Activated T-cell treated with anti-CD3 and anti-CD28 coated beads, Interleukin-2, amount 50 U/mL, for 72 hours (primary cell): ENCODE measurements at regions not wholly inside any gene's neighbourhood (a gene's known extent, or its start where the extent isn't known, plus 50 kb on each side); places are given as distances from the start of the nearest gene placed in this dataset.
A peak's percentile ranks its signal among the peaks of the same experiment; 100 is the strongest.
"Not testable (repeated sequence)": the region's sequence is repeated elsewhere in the genome, so short reads cannot be mapped to it uniquely, and the experiment has no call there.

ENCODE experiments used
- ATAC-seq, 2 donors: fragments of 150-1000 bp; cut with Tn5 transposase; replicated peaks in 1 of 2; 2 replicates each; pipeline ENCODE4 v1.10.0; 2021; ENCODE audit warnings: moderate library complexity in 2 of 2, mild to moderate bottlenecking in 1 of 2
- DNase-seq, 2 donors: peaks; one replicate each; pipeline ENCODE4 v3.0.0; 2021 to 2022; ENCODE audit warnings: mixed read lengths in 1 of 2
- H3K27ac Mint-ChIP-seq: one replicate; pipeline ENCODE4 v1.8.0; 2022; ENCODE audit warnings: mild to moderate bottlenecking, moderate library complexity, mixed read lengths
- H3K27me3 Mint-ChIP-seq: one replicate; pipeline ENCODE4 v1.8.0; 2022; ENCODE audit warnings: low read depth, mixed read lengths
- H3K36me3 Mint-ChIP-seq, 2 donors: one replicate each; pipeline ENCODE4 v1.8.0; 2022; ENCODE audit warnings: mixed read lengths in 2 of 2, mild to moderate bottlenecking in 1 of 2; ENCODE audit not compliant: insufficient read depth in 2 of 2
- H3K4me1 Mint-ChIP-seq: one replicate; pipeline ENCODE4 v1.8.0; 2022; ENCODE audit warnings: low read depth, mixed read lengths
- H3K4me3 Mint-ChIP-seq, 2 donors: one replicate each; pipeline ENCODE4 v1.8.0; 2022; ENCODE audit warnings: mild to moderate bottlenecking in 2 of 2, mixed read lengths in 2 of 2, moderate library complexity in 2 of 2
- H3K9me3 Mint-ChIP-seq, 2 donors: one replicate each; pipeline ENCODE4 v1.8.0; 2022; ENCODE audit warnings: mixed read lengths in 2 of 2

DNA sequence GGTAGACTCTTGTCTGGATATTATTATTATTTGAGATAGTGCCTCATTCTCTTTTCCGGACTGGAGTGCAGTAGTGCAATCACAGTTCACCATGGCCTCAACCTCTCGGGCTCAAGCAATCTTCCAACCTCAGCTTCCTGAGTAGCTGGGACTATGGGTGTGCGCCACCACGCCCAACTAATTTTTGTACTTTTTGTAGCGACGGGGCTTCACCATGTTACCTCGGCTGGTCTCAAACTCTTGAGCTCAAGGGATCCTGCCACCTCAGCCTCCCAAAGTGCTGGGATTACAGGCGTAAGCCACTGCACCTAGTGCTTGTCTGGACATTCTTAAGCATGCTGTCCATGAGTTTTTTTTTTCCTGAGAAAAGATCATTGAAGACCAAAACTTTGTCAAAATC lies 498.9 kb upstream of the RGS6 start:
- H3K27me3 Mint-ChIP-seq, result no peaks in the 10 kb centered on the region
- no peak for DNase-seq
- no peaks in the 10 kb centered on the region for H3K9me3 Mint-ChIP-seq
- ATAC-seq, result no peak
- H3K4me1 Mint-ChIP-seq, result peaks cover 36% of the 10 kb centered on the region
- H3K36me3 Mint-ChIP-seq, result peaks cover 0 to 3% of the 10 kb centered on the region in 2 donors
- H3K4me3 Mint-ChIP-seq, result no peak overlapping the region
- no peak overlapping the region for H3K27ac Mint-ChIP-seq

DNA sequence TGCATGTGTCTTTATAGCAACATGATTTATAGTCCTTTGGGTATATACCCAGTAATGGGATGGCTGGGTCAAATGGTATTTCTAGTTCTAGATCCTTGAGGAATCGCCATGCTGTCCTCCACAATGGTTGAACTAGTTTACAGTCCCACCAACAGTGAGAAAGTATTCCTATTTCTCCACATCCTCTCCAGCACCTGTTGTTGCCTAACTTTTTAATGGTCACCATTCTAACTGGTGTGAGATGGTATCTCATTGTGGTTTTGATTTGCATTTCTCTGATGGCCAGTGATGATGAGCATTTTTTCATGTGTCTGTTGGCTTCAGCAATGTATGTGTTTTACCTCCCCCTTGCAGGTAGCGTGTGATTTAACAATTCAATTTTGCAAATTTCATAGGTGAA lies 496.6 kb upstream of the RGS6 start:
- H3K4me3 Mint-ChIP-seq, DNase-seq, H3K27me3 Mint-ChIP-seq, ATAC-seq, H3K27ac Mint-ChIP-seq, H3K9me3 Mint-ChIP-seq, H3K36me3 Mint-ChIP-seq: not testable (repeated sequence)
- peaks cover 23% of the 10 kb centered on the region for H3K4me1 Mint-ChIP-seq

DNA sequence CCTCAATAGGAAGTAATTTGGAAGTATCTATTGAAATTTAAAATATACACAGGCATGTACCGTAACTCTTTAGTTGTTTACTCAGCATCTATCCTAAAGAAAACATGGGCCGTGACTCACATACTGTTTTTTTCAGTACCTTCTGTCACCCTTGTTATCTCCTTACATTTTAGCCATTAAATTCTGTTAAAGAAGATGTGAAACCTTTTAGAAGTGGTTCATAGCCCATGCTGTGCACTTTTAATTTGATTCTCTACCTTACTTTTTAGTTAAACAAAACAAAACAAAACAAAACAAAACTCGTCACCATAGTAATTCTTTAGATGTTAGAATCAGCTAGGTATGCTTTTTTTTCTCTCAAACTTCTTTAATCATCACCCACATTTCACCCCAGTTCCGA lies 494.4 kb upstream of the RGS6 start:
- Mint-ChIP-seq H3K4me1 (peaks cover 15% of the 10 kb centered on the region), H3K27ac (no peak overlapping the region), H3K36me3 (peaks cover 0 to 4% of the 10 kb centered on the region in 2 donors), H3K27me3 (no peaks in the 10 kb centered on the region), H3K4me3 (no peak overlapping the region), H3K9me3 (no peaks in the 10 kb centered on the region)
- ATAC-seq (no peak), DNase-seq (no peak)

DNA sequence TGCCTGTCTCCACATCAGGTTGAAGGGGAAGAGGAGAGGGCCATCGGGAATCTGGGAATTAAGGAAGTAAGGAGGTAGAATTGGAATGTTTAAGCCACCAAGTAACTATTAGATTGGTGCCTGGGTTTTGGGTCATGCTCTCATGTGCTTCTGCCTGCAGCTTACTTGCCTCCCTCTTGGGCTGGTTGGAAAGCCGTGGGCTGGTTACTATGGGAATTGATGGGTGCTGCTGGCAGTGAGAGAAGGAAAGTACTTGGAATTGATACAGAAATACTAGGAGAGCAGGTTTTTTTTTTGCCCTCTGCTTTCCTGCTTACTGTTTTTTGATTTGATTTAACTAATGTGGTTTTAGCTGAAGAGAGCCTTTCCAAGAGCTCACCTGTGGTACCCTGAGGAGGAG lies 493.5 kb upstream of the RGS6 start:
- no peak overlapping the region for H3K27ac Mint-ChIP-seq
- no peaks in the 10 kb centered on the region for H3K27me3 Mint-ChIP-seq
- ATAC-seq, result no peak
- H3K9me3 Mint-ChIP-seq, result no peaks in the 10 kb centered on the region
- no peak for DNase-seq
- no peak overlapping the region for H3K4me3 Mint-ChIP-seq
- H3K36me3 Mint-ChIP-seq, result peaks cover 0 to 4% of the 10 kb centered on the region in 2 donors
- H3K4me1 Mint-ChIP-seq, result peaks cover 10% of the 10 kb centered on the region

DNA sequence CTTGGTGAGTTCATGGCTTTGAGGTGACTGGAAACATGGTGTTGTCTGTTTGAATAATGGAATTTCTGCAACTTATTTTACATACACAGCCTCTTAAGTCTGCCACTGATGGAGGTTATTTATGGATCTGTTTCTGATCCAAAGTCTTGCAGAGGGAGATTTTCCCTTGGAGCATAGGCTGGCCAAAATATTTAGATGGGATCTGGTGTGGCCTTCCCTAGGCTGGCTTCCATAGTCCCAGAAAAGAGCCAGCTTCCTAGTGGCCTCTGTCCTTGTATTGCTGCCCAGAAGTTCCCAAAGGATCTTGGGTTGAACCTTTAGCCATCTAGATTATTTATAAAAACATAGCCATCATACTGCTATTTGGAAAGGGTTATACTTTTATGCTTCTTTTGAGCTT lies 491.1 kb upstream of the RGS6 start:
- H3K4me3 Mint-ChIP-seq, result no peak overlapping the region
- ATAC-seq, result no peak

DNA sequence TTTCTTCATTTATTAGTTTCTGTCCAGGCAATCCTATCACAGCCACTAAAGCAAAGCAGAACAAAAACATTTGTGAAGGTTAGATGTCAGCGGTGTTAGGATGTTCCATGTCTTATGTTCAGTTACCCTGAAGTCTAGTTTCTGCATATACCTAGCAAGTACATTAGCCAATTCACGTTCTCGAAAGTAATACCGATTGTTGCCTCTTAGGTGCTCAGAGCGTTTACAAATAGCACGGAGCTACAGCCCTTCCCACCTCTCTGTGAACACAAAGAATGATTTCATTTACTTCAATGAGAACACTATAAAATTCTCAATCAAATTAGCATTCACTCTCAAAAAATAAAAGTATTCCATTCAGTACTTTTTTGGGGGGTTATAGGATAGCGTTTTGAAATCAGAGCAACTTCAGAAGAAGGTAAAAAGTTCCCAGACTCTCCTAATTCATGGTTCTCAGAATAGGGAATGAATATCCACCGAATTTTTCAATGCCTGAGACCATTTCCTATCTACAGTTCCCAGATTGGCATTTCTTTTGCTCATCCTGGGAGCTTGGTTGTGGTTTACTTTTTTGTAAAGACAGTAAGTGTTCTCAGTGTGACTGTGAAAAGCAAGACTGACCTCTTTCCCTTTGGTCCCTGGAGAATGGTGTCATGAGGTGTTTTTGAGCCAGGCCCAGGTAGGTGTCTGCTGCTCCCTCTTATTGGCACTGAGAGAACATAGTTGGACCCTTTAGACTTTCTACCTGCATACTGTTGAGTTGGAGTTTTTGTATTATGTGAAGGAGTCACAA lies 488.0 kb upstream of the RGS6 start:
- no peaks in the 10 kb centered on the region for H3K27me3 Mint-ChIP-seq
- no peaks in the 10 kb centered on the region for H3K9me3 Mint-ChIP-seq
- peaks cover 5% of the 10 kb centered on the region for H3K4me1 Mint-ChIP-seq

More for the DNA sequence above, 491.1 kb upstream of the RGS6 start:
- no peak for DNase-seq
- Mint-ChIP-seq H3K4me1 (peaks cover 10% of the 10 kb centered on the region), H3K27me3 (no peaks in the 10 kb centered on the region), H3K9me3 (no peaks in the 10 kb centered on the region), H3K27ac (no peak overlapping the region), H3K36me3 (peaks cover 0 to 2% of the 10 kb centered on the region in 2 donors)

DNA sequence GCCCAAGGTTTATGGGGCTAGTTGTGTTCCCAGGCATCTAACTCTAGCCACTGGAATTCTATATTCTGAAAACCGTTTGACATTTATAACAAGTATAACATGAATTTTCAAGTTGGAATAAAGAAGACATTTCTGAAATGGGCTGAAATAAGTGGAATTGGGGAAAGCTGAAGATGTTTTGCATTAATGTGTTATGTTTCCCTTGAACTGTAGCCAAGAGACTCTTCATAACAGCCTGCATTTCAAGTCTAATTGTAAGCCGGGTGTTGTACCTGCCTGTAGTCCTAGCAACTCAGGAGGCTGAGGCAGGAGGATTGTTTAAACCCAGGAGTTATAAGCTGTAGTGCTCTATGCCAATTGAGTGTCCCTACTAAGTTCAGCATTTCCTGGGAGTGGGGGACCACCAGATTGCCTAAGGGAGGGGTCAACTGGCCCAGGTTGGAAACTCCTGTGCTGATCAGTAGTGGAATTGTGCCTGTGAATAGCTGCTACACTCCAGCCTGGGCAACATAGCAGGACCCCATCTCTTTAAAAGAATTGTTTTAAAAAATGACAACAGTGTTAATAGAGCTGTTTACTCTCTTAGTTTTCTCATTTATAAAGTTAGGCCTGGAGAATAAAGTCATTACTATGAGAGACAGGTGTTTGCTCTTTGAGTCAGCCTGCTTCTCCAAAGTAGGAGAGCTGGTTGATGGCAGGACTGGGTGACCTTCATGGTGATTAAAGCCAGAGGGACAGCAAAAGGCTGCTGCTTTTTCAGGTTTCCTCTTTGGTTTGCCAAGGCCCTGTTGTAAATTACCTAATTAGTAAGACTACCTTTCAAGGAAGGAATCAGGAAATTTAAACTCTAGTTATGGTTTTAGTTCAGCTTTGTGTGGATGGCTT lies 483.6 kb upstream of the RGS6 start:
- Mint-ChIP-seq H3K27me3 (no peaks in the 10 kb centered on the region), H3K9me3 (no peaks in the 10 kb centered on the region), H3K36me3 (peaks cover 1 to 2% of the 10 kb centered on the region in 2 donors), H3K4me3 (no peak overlapping the region), H3K27ac (no peak overlapping the region), H3K4me1 (peaks cover 24% of the 10 kb centered on the region)
- ATAC-seq (no peak), DNase-seq (no peak)

More for the DNA sequence above, 488.0 kb upstream of the RGS6 start:
- Mint-ChIP-seq H3K4me3 (no peak overlapping the region), H3K36me3 (peaks cover 0 to 2% of the 10 kb centered on the region in 2 donors), H3K27ac (no peak overlapping the region)
- no peak for ATAC-seq
- no peak for DNase-seq

DNA sequence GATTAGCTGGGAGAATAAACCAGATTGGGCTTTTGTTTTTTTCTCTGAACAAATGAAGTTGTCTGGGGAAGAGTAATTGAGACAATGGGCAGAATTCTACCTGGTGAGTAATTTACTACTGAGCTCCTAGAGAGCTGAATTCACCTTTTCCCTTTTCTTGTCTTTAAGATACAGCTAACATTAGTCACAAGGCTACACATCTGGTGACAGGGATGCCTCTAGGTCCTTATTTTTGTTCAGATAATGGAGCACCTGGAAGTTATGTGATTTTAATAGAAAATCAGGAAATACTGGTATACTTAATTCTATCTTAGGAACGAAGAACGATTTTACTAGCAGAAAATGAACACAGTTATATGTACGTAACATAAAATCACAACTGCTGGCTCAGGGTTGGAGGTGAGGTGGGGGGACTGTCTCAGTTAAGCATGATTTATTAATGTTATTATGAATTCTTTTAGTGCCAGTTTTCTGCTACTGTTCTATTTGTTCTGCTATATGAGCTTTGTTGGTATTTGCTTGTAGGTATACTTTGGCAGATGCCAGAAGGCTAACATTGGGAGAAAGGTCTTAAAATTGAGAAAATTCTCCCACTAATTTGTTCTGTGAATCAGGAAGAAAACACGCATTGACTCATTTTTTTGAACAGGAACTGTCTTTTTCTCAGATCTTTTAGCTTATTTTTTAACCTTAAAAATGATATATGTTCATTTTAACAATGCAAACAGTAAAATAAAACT lies 482.7 kb upstream of the RGS6 start:
- no peaks in the 10 kb centered on the region for H3K27me3 Mint-ChIP-seq
- H3K27ac Mint-ChIP-seq, result no peak overlapping the region
- no peak for DNase-seq
- H3K36me3 Mint-ChIP-seq, result peaks cover 1 to 2% of the 10 kb centered on the region in 2 donors
- H3K4me1 Mint-ChIP-seq, result peaks cover 30% of the 10 kb centered on the region
- ATAC-seq, result no peak
- H3K9me3 Mint-ChIP-seq, result no peaks in the 10 kb centered on the region
- no peak overlapping the region for H3K4me3 Mint-ChIP-seq

DNA sequence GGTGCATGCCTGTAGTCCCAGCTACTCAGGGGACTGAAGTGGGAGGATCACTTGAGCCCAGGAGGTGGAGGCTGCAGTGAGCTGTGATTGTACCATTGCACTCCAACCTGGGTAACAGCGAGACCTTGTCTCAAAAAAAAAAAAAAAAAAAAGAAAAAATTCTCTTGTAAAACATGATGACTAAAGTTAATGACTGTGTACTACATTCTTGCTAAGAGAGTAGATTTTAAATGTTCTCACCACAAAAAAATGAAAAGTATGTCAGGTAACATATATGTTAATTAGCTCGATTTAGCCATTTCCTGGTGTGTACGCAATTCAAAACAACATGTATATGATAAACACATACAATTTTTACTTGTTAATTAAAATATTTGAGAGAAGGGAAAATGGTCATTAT lies 480.7 kb upstream of the RGS6 start:
- no peak for ATAC-seq
- H3K9me3 Mint-ChIP-seq, result no peaks in the 10 kb centered on the region
- DNase-seq, result no peak

DNA sequence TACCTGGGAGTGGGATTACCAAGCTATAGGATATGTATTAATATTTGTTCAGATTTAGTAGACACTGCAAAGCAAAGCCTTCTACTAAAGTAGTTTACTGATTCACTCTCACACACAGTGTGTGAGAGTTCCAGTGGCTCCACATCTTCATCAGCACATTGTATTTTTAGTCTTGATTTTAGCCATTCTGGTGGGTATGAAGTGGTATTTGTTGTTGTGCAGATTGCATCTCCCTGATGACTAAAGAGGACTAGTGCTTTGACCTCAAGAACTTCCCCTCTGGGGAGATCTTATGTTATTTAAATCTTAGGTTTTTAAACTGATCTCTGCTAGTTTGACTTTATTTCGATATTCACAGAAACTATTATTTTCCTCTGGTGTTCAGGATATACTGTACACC lies 479.7 kb upstream of the RGS6 start:
- peaks cover 39% of the 10 kb centered on the region for H3K4me1 Mint-ChIP-seq
- no peaks in the 10 kb centered on the region for H3K9me3 Mint-ChIP-seq
- ATAC-seq, result peak; percentile 97 to 99
- peaks cover 1 to 2% of the 10 kb centered on the region in 2 donors for H3K36me3 Mint-ChIP-seq
- no peaks in the 10 kb centered on the region for H3K27me3 Mint-ChIP-seq
- no peak for DNase-seq
- no peak overlapping the region for H3K4me3 Mint-ChIP-seq
- H3K27ac Mint-ChIP-seq, result no peak overlapping the region

More for the DNA sequence above, 480.7 kb upstream of the RGS6 start:
- H3K36me3 Mint-ChIP-seq, result peaks cover 1 to 2% of the 10 kb centered on the region in 2 donors
- H3K27me3 Mint-ChIP-seq, result no peaks in the 10 kb centered on the region
- peaks cover 39% of the 10 kb centered on the region for H3K4me1 Mint-ChIP-seq
- no peak overlapping the region for H3K27ac Mint-ChIP-seq
- H3K4me3 Mint-ChIP-seq, result no peak overlapping the region

DNA sequence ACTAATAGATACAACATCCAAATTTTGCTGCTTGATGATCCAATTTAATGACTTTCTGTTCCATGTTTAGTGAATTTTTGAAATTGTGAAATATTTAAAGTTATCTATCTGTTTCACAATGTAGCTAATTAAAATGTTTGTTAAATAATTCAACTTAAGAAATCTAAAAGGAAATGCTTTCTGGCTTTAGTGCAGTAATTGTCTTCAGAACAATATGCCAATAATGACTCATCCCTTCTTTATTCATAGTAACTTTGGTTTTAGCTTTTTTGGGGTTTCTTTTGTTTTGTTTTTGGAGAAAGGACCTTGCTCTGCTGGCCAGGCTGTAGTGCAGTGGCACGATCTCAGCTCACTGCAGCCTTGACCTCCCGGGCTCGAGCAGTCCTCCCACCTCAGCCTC lies 479.2 kb upstream of the RGS6 start:
- no peak overlapping the region for H3K4me3 Mint-ChIP-seq
- H3K36me3 Mint-ChIP-seq, result peaks cover 1 to 2% of the 10 kb centered on the region in 2 donors
- no peak overlapping the region for H3K27ac Mint-ChIP-seq
- ATAC-seq (peak in 1 of 2 donors; percentile 20), DNase-seq (no peak)
- H3K27me3 Mint-ChIP-seq, result no peaks in the 10 kb centered on the region
- peaks cover 39% of the 10 kb centered on the region for H3K4me1 Mint-ChIP-seq
- no peaks in the 10 kb centered on the region for H3K9me3 Mint-ChIP-seq

DNA sequence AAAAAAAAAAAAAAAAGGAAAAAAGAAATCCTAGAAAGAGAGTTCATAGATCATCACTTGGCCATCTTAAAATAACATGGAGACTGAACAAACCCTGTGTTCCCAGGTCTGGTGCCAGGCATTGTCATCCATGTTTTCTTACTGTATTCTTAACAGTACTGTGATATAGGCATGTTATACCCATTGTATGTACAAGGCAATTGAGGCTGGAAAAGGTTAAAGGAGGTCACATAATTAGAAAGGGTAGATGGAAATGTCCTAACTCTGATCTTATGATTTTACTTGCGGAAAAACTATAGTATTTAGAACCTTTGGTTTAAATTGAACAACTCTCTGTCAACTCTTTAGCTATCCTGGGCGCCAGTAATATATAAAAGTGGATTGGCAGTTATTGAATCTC lies 478.2 kb upstream of the RGS6 start:
- no peaks in the 10 kb centered on the region for H3K27me3 Mint-ChIP-seq
- ATAC-seq, result no peak
- DNase-seq, result no peak
- no peaks in the 10 kb centered on the region for H3K9me3 Mint-ChIP-seq
- no peak overlapping the region for H3K4me3 Mint-ChIP-seq
- H3K4me1 Mint-ChIP-seq, result peaks cover 35% of the 10 kb centered on the region
- H3K36me3 Mint-ChIP-seq, result peaks cover 1 to 2% of the 10 kb centered on the region in 2 donors
- H3K27ac Mint-ChIP-seq, result no peak overlapping the region
